Right atrium auricular region (tissue), 2 donors: ENCODE measurements at regions not wholly inside any gene's neighbourhood (a gene's known extent, or its start where the extent isn't known, plus 50 kb on each side); places are given as distances from the start of the nearest gene placed in this dataset.

Experiments
- DNase-seq: peaks from one replicate; pipeline ENCODE4 v3.0.0-alpha.2; 2019; ENCODE audit warnings: low spot score
- H3K27ac ChIP-seq, 2 donors: fragments of 200-600 bp; sonication (generic); 1 replicate in 1 of 2; 2 replicates in 1 of 2; pipeline ENCODE4 v1.5.1; 2016 to 2019
- H3K27me3 ChIP-seq, 2 donors: fragments of 200-600 bp; sonication (generic); one replicate each; pipeline versions ENCODE4 v1.5.1 to v1.6.0; 2017 to 2019
- H3K36me3 ChIP-seq: fragments of 200-600 bp; sonication (generic); one replicate; pipeline ENCODE4 v1.5.1; 2016
- H3K4me1 ChIP-seq, 2 donors: fragments of 200-600 bp; sonication (generic); one replicate each; pipeline versions ENCODE4 v1.5.1 to v1.6.0; 2017 to 2019
- H3K4me3 ChIP-seq, 2 donors: fragments of 200-600 bp; sonication (generic); 1 replicate in 1 of 2; 2 replicates in 1 of 2; pipeline ENCODE4 v1.5.1; 2017 to 2019; ENCODE audit warnings: mild to moderate bottlenecking in 1 of 2, moderate library complexity in 1 of 2
- H3K9me3 ChIP-seq, 2 donors: fragments of 200-600 bp; sonication (generic); one replicate each; pipeline ENCODE4 v1.5.1; 2019
- TF ChIP-seq, protein P1 (sequence below), 2 donors: fragments of 200-600 bp; sonication (generic); IDR thresholded peaks; one replicate each; pipeline ENCODE4 v1.5.1; 2019; ENCODE audit warnings: antibody characterized with exemption in 2 of 2

DNA sequence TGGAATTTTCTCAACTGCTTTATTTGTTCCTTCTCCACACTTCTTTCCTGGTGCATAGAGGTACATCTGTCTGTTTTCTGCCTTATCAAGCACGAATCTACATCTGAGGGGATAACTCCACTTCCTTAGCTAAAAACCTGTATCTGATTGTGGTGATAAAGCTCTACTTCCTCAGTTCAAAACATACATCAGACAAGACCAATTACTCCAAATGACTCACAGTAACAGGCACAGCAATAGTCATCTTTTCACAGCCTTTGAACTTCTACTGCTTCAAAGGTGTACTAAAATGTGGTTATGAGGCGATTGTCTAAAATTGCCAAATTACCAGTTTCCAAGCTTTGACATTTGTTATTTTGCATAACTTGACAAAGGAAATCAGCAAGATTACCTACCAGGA, 803.6 kb upstream of the ZEB2 start:
- TF ChIP-seq, protein P1, sequence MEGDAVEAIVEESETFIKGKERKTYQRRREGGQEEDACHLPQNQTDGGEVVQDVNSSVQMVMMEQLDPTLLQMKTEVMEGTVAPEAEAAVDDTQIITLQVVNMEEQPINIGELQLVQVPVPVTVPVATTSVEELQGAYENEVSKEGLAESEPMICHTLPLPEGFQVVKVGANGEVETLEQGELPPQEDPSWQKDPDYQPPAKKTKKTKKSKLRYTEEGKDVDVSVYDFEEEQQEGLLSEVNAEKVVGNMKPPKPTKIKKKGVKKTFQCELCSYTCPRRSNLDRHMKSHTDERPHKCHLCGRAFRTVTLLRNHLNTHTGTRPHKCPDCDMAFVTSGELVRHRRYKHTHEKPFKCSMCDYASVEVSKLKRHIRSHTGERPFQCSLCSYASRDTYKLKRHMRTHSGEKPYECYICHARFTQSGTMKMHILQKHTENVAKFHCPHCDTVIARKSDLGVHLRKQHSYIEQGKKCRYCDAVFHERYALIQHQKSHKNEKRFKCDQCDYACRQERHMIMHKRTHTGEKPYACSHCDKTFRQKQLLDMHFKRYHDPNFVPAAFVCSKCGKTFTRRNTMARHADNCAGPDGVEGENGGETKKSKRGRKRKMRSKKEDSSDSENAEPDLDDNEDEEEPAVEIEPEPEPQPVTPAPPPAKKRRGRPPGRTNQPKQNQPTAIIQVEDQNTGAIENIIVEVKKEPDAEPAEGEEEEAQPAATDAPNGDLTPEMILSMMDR (IDR thresholded peaks at IDR 0.05) = no peak

DNA sequence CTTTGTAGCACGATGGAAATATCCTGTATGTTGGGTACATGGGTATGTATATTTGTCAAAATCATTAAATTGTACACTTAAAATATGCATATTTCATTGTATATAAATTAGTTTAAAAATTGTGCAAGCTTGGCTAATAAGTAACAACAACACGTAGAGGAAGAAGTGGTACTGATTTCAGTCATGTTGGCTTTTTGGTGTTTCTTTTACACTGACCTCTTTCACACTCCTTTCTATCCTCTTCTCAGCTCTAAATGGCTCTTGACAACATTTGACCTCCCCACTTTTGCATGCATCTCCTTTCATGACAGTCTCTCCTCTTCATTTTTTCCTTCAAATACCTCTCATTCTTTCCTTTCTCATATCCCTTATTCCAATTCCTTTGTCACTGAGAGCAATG, 801.4 kb upstream of the ZEB2 start:
- TF ChIP-seq, protein P1 (IDR thresholded peaks at IDR 0.05) = no peak

More for the DNA sequence above, 803.6 kb upstream of the ZEB2 start:
- Histone ChIP-seq H3K9me3 (no peaks in the 10 kb centered on the region), H3K36me3 (no peaks in the 10 kb centered on the region), H3K4me1 (no peaks in the 10 kb centered on the region), H3K27ac (no peak overlapping the region), H3K4me3 (no peak overlapping the region), H3K27me3 (no peaks in the 10 kb centered on the region)
- DNase-seq = no peak

DNA sequence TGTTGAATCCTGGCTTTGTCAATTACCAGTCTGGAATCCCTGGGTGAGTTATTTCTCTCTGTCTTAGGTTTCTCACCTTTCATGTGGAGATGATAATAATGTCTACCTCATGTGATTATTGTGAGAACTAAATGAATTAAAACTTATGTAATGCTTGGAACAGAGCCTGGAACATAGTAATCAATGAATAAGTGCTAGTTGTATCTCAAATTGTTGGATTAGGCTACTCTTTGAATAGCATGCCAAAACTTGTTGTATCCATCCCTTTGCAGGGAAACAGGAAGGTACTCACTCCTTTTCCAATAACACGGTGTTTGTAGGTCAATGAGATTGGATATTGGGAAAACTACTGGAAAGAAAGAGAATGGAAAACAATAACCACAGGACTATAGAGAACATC, 796.6 kb upstream of the ZEB2 start:
- no peak overlapping the region for H3K4me3 ChIP-seq
- no peaks in the 10 kb centered on the region for H3K9me3 ChIP-seq
- H3K36me3 ChIP-seq = no peaks in the 10 kb centered on the region
- TF ChIP-seq, protein P1 (IDR thresholded peaks at IDR 0.05) = no peak
- no peak for DNase-seq
- H3K27ac ChIP-seq = no peak overlapping the region
- no peaks in the 10 kb centered on the region for H3K4me1 ChIP-seq
- no peaks in the 10 kb centered on the region for H3K27me3 ChIP-seq

More for the DNA sequence above, 801.4 kb upstream of the ZEB2 start:
- Histone ChIP-seq H3K27ac (no peak overlapping the region), H3K9me3 (no peaks in the 10 kb centered on the region), H3K36me3 (no peaks in the 10 kb centered on the region), H3K27me3 (no peaks in the 10 kb centered on the region), H3K4me1 (no peaks in the 10 kb centered on the region), H3K4me3 (no peak overlapping the region)
- no peak for DNase-seq

DNA sequence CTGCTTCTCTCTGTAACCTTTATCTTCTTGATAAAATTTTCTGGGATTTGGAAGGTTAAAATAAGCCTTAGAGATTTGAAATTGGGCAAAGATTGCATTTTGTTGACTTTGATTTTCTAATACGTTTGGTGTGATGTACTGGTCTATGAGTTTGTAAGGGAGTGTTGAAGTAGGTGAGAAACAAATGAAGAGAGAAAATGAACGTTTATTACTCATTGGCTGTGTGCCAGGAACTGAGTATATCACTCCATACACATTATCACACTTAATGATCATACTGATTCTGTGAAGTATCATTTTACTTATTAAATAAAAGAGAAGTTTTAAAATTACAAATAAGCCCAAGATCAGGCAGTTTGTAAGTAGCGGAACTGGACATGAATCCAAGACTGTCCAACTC, 795.1 kb upstream of the ZEB2 start:
- H3K4me1 ChIP-seq = no peaks in the 10 kb centered on the region
- H3K4me3 ChIP-seq = no peak overlapping the region
- TF ChIP-seq, protein P1 (IDR thresholded peaks at IDR 0.05) = no peak
- H3K27me3 ChIP-seq = no peaks in the 10 kb centered on the region
- H3K9me3 ChIP-seq = no peaks in the 10 kb centered on the region
- no peak overlapping the region for H3K27ac ChIP-seq
- DNase-seq = no peak
- H3K36me3 ChIP-seq = no peaks in the 10 kb centered on the region

DNA sequence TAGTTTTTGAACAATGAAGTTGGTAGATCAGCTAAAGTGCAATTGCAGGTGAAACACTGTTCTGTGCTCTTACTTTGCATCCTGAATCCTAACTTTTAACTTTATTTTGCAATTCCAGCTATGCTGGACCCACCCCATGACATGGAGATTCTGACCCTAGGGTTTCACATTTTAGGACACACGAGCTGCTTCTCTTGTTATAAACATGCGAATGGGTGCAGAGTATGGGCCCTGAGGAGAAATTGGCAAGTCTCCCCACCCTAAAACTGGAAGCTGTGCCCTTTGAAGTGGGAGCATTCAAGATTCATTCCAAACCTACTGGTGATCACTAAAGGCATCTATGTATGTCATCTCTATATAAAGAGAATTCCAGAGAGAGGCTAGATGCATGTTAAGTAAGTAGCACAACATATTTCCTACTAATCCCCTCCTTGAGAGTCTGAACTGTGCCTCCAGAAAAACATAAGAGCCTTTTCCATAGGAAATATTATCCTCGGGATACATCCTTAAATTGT, 794.3 kb upstream of the ZEB2 start:
- no peak for DNase-seq
- TF ChIP-seq, protein P1 (IDR thresholded peaks at IDR 0.05) = no peak
- H3K4me3 ChIP-seq = no peak overlapping the region
- H3K36me3 ChIP-seq = no peaks in the 10 kb centered on the region
- H3K27me3 ChIP-seq = no peaks in the 10 kb centered on the region
- H3K9me3 ChIP-seq = no peaks in the 10 kb centered on the region
- H3K27ac ChIP-seq = no peak overlapping the region
- H3K4me1 ChIP-seq = no peaks in the 10 kb centered on the region

DNA sequence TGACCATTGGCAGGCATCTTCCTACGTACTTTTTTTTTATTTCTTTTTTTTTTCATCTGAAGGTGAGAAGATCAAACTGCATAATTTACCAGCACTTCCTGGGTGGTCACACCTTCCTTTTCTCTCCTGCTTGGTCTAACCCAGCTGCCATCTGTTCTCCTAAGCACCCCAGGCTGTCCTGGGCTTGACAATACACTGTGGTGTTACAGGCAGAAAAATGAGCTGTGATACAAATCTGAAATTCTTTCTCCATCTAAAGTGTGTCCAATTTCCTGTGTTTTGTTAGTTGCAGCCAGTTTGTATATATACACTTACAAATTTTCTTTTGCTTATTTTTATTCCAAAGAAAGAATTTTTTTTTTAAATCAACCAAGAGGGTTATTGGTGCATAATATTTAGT, 786.0 kb upstream of the ZEB2 start:
- TF ChIP-seq, protein P1 (IDR thresholded peaks at IDR 0.05) = no peak
- H3K4me3 ChIP-seq = no peak overlapping the region
- H3K27me3 ChIP-seq = no peaks in the 10 kb centered on the region
- no peaks in the 10 kb centered on the region for H3K9me3 ChIP-seq
- no peak for DNase-seq
- H3K36me3 ChIP-seq = no peaks in the 10 kb centered on the region
- no peaks in the 10 kb centered on the region for H3K4me1 ChIP-seq
- no peak overlapping the region for H3K27ac ChIP-seq
